PFSK-1 (cell line): ENCODE measurements at regions not wholly inside any gene's neighbourhood (a gene's known extent, or its start where the extent isn't known, plus 50 kb on each side); places are given as distances from the start of the nearest gene placed in this dataset.

Source experiments
- FOXP2 ChIP-seq: optimal IDR thresholded peaks from 2 replicates; pipeline ENCODE3; 2011; ENCODE audit warnings: borderline replicate concordance, control low read depth, inconsistent platforms; ENCODE audit not compliant: insufficient read depth; ENCODE audit errors: extremely low read length, extremely low read depth
- POLR2AphosphoS5 ChIP-seq: IDR thresholded peaks from 2 replicates; pipeline ENCODE4 v1.6.1; 2012; ENCODE audit warnings: low read depth, mild to moderate bottlenecking, control low read depth, low read length, moderate library complexity
- REST ChIP-seq, 2 experiments: IDR thresholded peaks; 2 replicates each; pipeline versions ENCODE4 v1.6.1 to v1.8.0; 2011 to 2012; ENCODE audit warnings: low read depth in 2 of 2, low read length in 2 of 2, control low read depth in 1 of 2, inconsistent platforms in 1 of 2, mild to moderate bottlenecking in 1 of 2, moderate library complexity in 1 of 2; ENCODE audit not compliant: insufficient read depth in 1 of 2
- SIN3A ChIP-seq: IDR thresholded peaks from 2 replicates; pipeline ENCODE4 v1.6.1; 2012; ENCODE audit warnings: mild to moderate bottlenecking, low read length, moderate library complexity, borderline replicate concordance; ENCODE audit not compliant: insufficient read depth
- TAF1 ChIP-seq: IDR thresholded peaks from 2 replicates; pipeline ENCODE4 v1.6.1; 2012; ENCODE audit warnings: low read length, control low read depth, borderline replicate concordance; ENCODE audit not compliant: insufficient read depth

- TF ChIP-seq POLR2AphosphoS5 (no peak), REST (IDR thresholded peaks at IDR 0.05; ENCODE audit: insufficient read depth in 1 of 2, low read depth in 2 of 2, low read length in 2 of 2) (no peak), SIN3A (no peak), FOXP2 (no peak), TAF1 (no peak)
Measured at GRCh38 chr5:93303291-93303691, 277.7 kb downstream of the NR2F1-AS1 start.
